ENCODE measurements at regions not wholly inside any gene's neighbourhood (a gene's known extent, or its start where the extent isn't known, plus 50 kb on each side); places are given as distances from the start of the nearest gene placed in this dataset.

DNA sequence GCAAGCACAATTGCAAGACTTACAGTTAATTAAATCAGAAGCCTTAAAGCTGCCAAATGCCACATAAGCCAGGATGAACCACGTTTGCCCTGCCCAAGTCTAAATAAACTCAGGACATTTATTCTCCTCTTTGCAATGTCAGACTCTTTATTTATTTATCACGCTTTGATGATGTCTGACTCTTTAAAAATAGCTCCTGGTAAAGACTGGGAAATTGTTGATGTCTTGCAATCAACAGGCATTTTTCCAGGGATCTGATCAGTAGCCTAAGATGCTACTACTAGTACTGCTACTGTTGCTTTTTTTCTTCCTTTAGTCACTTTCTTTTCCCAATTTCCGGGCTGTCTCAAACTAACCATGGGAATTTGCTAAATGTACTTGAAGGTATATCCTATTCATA is 365.8 kb upstream of the MARCKS start:
- WGBS, 2 donors = 72 to 75% methylated on average over 3 of the region's 3 CpGs
- intact Hi-C loops (cut with DNase I) = no loop called here
- Histone ChIP-seq H3K4me1 (peaks cover 0 to 13% (median 0%) of the 10 kb centered on the region in 9 donors), H3K9me3 (no peaks in the 10 kb centered on the region), H3K27me3 (no peaks in the 10 kb centered on the region), H3K36me3 (no peaks in the 10 kb centered on the region), H3K4me3 (no peak overlapping the region), H3K27ac (no peak overlapping the region)
- no peak for DNase-seq
- TF ChIP-seq, protein P1, sequence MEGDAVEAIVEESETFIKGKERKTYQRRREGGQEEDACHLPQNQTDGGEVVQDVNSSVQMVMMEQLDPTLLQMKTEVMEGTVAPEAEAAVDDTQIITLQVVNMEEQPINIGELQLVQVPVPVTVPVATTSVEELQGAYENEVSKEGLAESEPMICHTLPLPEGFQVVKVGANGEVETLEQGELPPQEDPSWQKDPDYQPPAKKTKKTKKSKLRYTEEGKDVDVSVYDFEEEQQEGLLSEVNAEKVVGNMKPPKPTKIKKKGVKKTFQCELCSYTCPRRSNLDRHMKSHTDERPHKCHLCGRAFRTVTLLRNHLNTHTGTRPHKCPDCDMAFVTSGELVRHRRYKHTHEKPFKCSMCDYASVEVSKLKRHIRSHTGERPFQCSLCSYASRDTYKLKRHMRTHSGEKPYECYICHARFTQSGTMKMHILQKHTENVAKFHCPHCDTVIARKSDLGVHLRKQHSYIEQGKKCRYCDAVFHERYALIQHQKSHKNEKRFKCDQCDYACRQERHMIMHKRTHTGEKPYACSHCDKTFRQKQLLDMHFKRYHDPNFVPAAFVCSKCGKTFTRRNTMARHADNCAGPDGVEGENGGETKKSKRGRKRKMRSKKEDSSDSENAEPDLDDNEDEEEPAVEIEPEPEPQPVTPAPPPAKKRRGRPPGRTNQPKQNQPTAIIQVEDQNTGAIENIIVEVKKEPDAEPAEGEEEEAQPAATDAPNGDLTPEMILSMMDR (IDR thresholded peaks at IDR 0.05) = no peak
- ATAC-seq = no peak

DNA sequence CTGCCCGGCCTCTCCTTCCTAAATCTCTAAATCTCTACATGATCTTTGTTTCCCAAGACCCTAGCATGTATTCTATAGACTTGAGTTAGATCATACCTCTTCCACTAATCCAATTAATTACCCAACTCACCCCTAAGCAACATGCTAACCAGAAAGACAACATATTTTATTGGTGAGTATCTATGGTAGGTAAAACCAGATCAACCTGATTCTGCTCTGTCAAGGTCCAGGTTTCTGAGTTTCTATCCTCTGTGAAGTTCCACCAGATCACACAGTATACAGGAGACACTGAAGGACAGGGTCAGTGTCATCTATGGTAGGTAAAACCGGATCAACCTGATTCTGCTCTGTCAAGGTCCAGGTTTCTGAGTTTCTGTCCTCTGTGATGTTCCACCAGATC is 363.2 kb upstream of the MARCKS start:
- no peaks in the 10 kb centered on the region for H3K9me3 ChIP-seq
- TF ChIP-seq, protein P1 (IDR thresholded peaks at IDR 0.05) = no peak
- intact Hi-C loops (cut with DNase I) = no loop called here
- H3K36me3 ChIP-seq = no peaks in the 10 kb centered on the region
- no peak for DNase-seq
- H3K27me3 ChIP-seq = no peaks in the 10 kb centered on the region
- 95% methylated on average over 2 of the region's 2 CpGs for WGBS, 2 donors
- H3K4me1 ChIP-seq = peaks cover 0 to 17% (median 0%) of the 10 kb centered on the region in 9 donors
- ATAC-seq = no peak
- H3K27ac ChIP-seq = no peak overlapping the region
- no peak overlapping the region for H3K4me3 ChIP-seq

DNA sequence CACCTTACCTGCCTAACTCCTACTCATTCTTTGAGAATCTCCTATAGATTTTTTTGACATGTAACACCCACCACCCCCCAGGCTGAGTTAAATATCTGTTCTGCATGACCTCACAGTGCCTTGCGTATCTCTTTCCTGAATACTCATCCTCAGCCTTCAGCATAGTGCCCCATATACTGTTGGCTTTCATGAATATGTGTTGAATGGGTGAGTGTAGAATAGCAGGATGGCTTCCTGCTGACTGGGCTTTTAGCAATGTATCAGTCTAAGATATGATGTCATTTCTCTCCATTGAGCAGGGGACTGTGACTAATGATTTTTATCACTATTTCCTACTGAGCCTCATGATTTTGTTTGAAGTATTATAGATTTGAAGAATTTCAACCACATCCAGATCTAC is 361.6 kb upstream of the MARCKS start:
- intact Hi-C loops (cut with DNase I) = loop anchor here in 1 of 10 donors (5.0 kb wide), 1 partner anchor 362 kb away; the partner anchor contains the start of gene MARCKS
- H3K36me3 ChIP-seq = no peaks in the 10 kb centered on the region
- no peaks in the 10 kb centered on the region for H3K27me3 ChIP-seq
- 88 to 91% methylated on average over 1 of the region's 1 CpG for WGBS, 2 donors
- H3K4me3 ChIP-seq = no peak overlapping the region
- peaks cover 0 to 14% (median 0%) of the 10 kb centered on the region in 9 donors for H3K4me1 ChIP-seq
- peak overlapping the region in 2 of 10 donors; percentile 4 to 66 for H3K27ac ChIP-seq
- DNase-seq (no peak), ATAC-seq (peak in 4 of 8 donors; percentile 46 to 76 (median 62))
- TF ChIP-seq, protein P1 (IDR thresholded peaks at IDR 0.05) = no peak
- peaks cover 0 to 2% (median 0%) of the 10 kb centered on the region in 11 donors for H3K9me3 ChIP-seq

DNA sequence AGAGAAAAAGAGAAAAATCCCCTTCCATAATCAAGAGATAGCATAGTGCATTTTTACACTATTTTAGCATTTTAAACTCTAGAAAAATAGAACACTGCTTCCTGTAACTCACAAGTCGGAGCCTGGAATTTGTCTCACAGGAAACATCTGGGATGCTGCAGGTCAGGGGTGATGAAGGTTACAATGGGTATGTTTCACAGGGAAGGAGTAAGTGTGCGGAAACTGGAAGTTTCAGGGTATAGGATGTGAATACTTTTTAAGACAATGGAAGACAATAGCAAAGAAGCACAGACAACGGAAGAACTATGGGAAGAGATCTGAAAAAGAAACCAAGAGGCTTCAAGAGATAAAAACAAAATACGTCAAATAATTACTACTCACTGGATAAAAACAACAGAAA is 361.0 kb upstream of the MARCKS start:
- intact Hi-C loops (cut with DNase I) = loop anchor here in 1 of 10 donors (5.0 kb wide), 1 partner anchor 361 kb away; the partner anchor contains the start of gene MARCKS
- H3K36me3 ChIP-seq = no peaks in the 10 kb centered on the region
- peak in 5 of 8 donors; percentile 28 to 87 (median 74) for ATAC-seq
- H3K27ac ChIP-seq = peak overlapping the region in 3 of 10 donors; percentile 18 to 66 (median 51)
- 40 to 49% methylated on average over 4 of the region's 4 CpGs for WGBS, 2 donors
- no peak overlapping the region for H3K4me3 ChIP-seq
- H3K4me1 ChIP-seq = peaks cover 0 to 13% (median 0%) of the 10 kb centered on the region in 9 donors
- DNase-seq = peak in 1 of 2 donors; percentile 29
- TF ChIP-seq, protein P1 (IDR thresholded peaks at IDR 0.05) = no peak
- peaks cover 0 to 3% (median 0%) of the 10 kb centered on the region in 11 donors for H3K9me3 ChIP-seq
- no peaks in the 10 kb centered on the region for H3K27me3 ChIP-seq
